ENCODE measurements at regions not wholly inside any gene's neighbourhood (a gene's known extent, or its start where the extent isn't known, plus 50 kb on each side); places are given as distances from the start of the nearest gene placed in this dataset.

- TF ChIP-seq TAF1 (IDR thresholded peaks at IDR 0.05; ENCODE audit: borderline replicate concordance, insufficient read depth, low read length) (no peak), SIN3A (IDR thresholded peaks at IDR 0.05; ENCODE audit: borderline replicate concordance, insufficient read depth, low read length) (no peak)
These were observed 201.6 kb upstream of the SKOR2 start for GRCh38 chr18:47453038-47453437.

DNA sequence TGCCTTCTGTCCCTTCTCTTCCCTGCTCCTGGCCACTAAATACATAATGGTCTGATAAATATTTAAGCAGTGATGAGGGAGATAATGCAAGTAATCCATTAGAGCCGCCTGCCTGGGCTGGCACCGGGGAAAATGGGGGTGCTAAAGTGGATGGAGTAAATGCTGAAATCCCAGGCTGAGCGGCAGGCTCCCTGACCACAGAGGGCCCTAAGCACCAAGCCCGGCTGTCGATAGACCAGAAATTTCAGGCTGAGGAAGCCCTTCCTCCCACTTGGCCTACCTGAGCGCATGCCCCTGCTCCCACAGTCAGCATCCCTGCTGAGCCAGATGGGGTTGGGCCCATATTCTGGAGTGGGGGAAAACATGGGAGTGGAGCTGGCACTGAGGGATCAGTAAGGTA, 197.5 kb upstream of the SKOR2 start:
- TF ChIP-seq, protein P1, sequence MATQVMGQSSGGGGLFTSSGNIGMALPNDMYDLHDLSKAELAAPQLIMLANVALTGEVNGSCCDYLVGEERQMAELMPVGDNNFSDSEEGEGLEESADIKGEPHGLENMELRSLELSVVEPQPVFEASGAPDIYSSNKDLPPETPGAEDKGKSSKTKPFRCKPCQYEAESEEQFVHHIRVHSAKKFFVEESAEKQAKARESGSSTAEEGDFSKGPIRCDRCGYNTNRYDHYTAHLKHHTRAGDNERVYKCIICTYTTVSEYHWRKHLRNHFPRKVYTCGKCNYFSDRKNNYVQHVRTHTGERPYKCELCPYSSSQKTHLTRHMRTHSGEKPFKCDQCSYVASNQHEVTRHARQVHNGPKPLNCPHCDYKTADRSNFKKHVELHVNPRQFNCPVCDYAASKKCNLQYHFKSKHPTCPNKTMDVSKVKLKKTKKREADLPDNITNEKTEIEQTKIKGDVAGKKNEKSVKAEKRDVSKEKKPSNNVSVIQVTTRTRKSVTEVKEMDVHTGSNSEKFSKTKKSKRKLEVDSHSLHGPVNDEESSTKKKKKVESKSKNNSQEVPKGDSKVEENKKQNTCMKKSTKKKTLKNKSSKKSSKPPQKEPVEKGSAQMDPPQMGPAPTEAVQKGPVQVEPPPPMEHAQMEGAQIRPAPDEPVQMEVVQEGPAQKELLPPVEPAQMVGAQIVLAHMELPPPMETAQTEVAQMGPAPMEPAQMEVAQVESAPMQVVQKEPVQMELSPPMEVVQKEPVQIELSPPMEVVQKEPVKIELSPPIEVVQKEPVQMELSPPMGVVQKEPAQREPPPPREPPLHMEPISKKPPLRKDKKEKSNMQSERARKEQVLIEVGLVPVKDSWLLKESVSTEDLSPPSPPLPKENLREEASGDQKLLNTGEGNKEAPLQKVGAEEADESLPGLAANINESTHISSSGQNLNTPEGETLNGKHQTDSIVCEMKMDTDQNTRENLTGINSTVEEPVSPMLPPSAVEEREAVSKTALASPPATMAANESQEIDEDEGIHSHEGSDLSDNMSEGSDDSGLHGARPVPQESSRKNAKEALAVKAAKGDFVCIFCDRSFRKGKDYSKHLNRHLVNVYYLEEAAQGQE (IDR thresholded peaks at IDR 0.05; ENCODE audit: insufficient read depth in 1 of 2, low read depth in 2 of 2, low read length in 2 of 2): no peak
- TF ChIP-seq FOXP2 (optimal IDR thresholded peaks at IDR 0.05; ENCODE audit: borderline replicate concordance, extremely low read depth, extremely low read length, insufficient read depth) (no peak), TAF1 (IDR thresholded peaks at IDR 0.05; ENCODE audit: borderline replicate concordance, insufficient read depth, low read length) (no peak), SIN3A (IDR thresholded peaks at IDR 0.05; ENCODE audit: borderline replicate concordance, insufficient read depth, low read length) (no peak), POLR2AphosphoS5 (IDR thresholded peaks at IDR 0.05; ENCODE audit: low read depth, low read length) (no peak)

- no peak for TF ChIP-seq SIN3A (IDR thresholded peaks at IDR 0.05; ENCODE audit: borderline replicate concordance, insufficient read depth, low read length)
- no peak for TF ChIP-seq POLR2AphosphoS5 (IDR thresholded peaks at IDR 0.05; ENCODE audit: low read depth, low read length)
- TF ChIP-seq, protein P1 (IDR thresholded peaks at IDR 0.05; ENCODE audit: insufficient read depth in 1 of 2, low read depth in 2 of 2, low read length in 2 of 2): no peak
- TF ChIP-seq FOXP2 (optimal IDR thresholded peaks at IDR 0.05; ENCODE audit: borderline replicate concordance, extremely low read depth, extremely low read length, insufficient read depth): no peak
- TF ChIP-seq TAF1 (IDR thresholded peaks at IDR 0.05; ENCODE audit: borderline replicate concordance, insufficient read depth, low read length): no peak
These were observed 190.5 kb upstream of the SKOR2 start for GRCh38 chr18:47441914-47442313.

GRCh38 chr18:47438001-47438400, 186.5 kb upstream of the SKOR2 start:
- no peak for TF ChIP-seq SIN3A (IDR thresholded peaks at IDR 0.05; ENCODE audit: borderline replicate concordance, insufficient read depth, low read length)
- TF ChIP-seq POLR2AphosphoS5 (IDR thresholded peaks at IDR 0.05; ENCODE audit: low read depth, low read length): no peak
- no peak for TF ChIP-seq TAF1 (IDR thresholded peaks at IDR 0.05; ENCODE audit: borderline replicate concordance, insufficient read depth, low read length)
- TF ChIP-seq, protein P1 (IDR thresholded peaks at IDR 0.05; ENCODE audit: insufficient read depth in 1 of 2, low read depth in 2 of 2, low read length in 2 of 2): no peak
- no peak for TF ChIP-seq FOXP2 (optimal IDR thresholded peaks at IDR 0.05; ENCODE audit: borderline replicate concordance, extremely low read depth, extremely low read length, insufficient read depth)

DNA sequence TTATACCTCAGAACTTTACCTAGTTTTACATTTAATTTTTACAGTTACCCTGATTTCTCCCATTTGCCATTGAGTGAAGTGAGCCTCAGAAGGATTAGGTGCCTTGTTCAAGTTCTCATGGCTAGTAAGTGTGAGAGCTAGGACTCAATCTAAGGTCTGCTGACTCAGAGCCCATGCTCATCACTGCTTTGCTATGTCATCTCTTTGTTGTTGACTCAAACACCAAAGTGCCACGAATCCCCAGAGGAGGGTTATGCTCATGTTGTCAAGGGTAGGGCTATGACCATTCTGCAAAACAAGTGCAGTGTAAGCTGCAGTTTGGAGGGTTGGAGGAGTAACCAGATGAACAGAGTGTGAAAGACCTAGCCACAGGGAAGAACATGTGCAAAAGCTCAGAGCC, 185.4 kb upstream of the SKOR2 start:
- no peak for TF ChIP-seq POLR2AphosphoS5 (IDR thresholded peaks at IDR 0.05; ENCODE audit: low read depth, low read length)
- TF ChIP-seq TAF1 (IDR thresholded peaks at IDR 0.05; ENCODE audit: borderline replicate concordance, insufficient read depth, low read length): no peak
- no peak for TF ChIP-seq FOXP2 (optimal IDR thresholded peaks at IDR 0.05; ENCODE audit: borderline replicate concordance, extremely low read depth, extremely low read length, insufficient read depth)
- TF ChIP-seq, protein P1 (IDR thresholded peaks at IDR 0.05; ENCODE audit: insufficient read depth in 1 of 2, low read depth in 2 of 2, low read length in 2 of 2): no peak
- no peak for TF ChIP-seq SIN3A (IDR thresholded peaks at IDR 0.05; ENCODE audit: borderline replicate concordance, insufficient read depth, low read length)

All from PFSK-1 (cell line).